NCI-H2107 treated with DMSO at 0.1 percent for 48 hours (cell line): ENCODE measurements at regions not wholly inside any gene's neighbourhood (a gene's known extent, or its start where the extent isn't known, plus 50 kb on each side); places are given as distances from the start of the nearest gene placed in this dataset.

Source experiments
- DNase-seq: peaks from one replicate; lab custom pipeline; 2025; ENCODE audit not compliant: unreplicated experiment; lab: John Stamatoyannopoulos, UW

DNA sequence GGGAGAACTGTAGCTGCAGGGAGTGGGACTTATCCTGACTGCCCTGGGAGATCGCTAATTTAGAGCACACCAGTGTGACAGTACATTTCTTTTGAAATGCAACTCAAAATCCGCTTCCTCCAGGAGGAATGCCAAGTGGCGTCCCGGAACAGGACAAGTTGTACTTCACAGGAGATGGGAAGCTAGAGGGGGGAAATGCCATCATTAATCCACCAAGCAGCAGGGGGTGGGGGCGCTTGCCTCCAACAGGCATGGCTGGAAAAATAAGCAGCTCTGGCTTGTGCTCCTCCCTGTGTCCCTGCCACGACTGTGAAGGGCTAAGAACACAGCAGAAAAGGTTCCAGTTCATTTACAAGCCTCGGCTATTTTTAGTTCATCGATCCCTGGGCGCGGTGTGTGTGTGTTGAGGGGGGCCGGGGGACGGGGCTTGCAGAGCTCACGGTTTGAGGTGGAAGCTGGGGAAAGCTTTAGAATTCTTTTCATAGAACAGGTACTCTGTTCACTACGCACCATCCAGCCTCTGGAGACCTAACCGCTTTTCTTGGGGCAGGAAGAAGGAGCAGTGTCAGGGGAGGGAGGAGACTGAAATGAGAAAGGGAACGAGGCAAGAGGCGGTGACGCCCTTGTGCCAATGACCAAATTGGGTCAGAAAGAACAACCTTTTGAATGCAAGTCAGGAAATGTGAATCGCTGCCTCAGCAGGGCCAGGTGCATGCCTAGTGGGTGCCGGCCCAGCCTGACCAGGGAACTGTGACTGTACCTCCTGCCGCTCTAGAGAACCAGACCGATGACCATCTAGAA lies 51.8 kb upstream of the DGKG start:
- DNase-seq = peak; percentile 97

GRCh38 chr3:186411994-186412393 lies 50.0 kb upstream of the DGKG start:
- DNase-seq = no peak
